ENCODE measurements at regions not wholly inside any gene's neighbourhood (a gene's known extent, or its start where the extent isn't known, plus 50 kb on each side); places are given as distances from the start of the nearest gene placed in this dataset.

- DNase-seq (ENCODE audit: low read depth, low spot score) (no peak), FAIRE-seq (no peak), ATAC-seq (no peak)
- POLR2A ChIA-PET, result no interaction called here
- intact Hi-C loops (cut with micrococcal nuclease; ENCODE audit: unreplicated experiment) (no loop called here), in situ Hi-C loops (cut with MboI) (no loop called here)
- no TSS peak for BruUV-seq (replicated peaks)
- no peaks in the 10 kb centered on the region for H3K4me1 ChIP-seq (ENCODE audit: control insufficient read depth, insufficient read depth, low read length)
- SMC1A ChIA-PET (ENCODE audit: uncharacterized antibody, unreplicated experiment), result no interaction called here
- H3K27ac ChIP-seq (ENCODE audit: control insufficient read depth, insufficient read depth), result no peak overlapping the region
- RAD21 ChIA-PET (ENCODE audit: unreplicated experiment), result no interaction called here
- 23% methylated on average over 2 of the region's 2 CpGs for WGBS (ENCODE audit: insufficient coverage, insufficient replicate concordance, low lambda C conversion rate, missing lambda C conversion rate)
- H3K4me3 ChIP-seq, result no peak overlapping the region
- H3K4me2 ChIP-seq (ENCODE audit: control insufficient read depth, insufficient read depth), result no peak overlapping the region
- H3K36me3 ChIP-seq (ENCODE audit: control insufficient read depth in 2 of 2, insufficient read depth in 2 of 2, low read length in 1 of 2), result no peaks in the 10 kb centered on the region
- no peak overlapping the region for H3K9ac ChIP-seq (ENCODE audit: control insufficient read depth, insufficient read depth, low read length)
- no peaks in the 10 kb centered on the region for H3K79me2 ChIP-seq (ENCODE audit: control insufficient read depth, insufficient read depth, low read length)
- H3K27me3 ChIP-seq (replicated peaks in 1 of 2; ENCODE audit: control insufficient read depth in 2 of 2, insufficient read depth in 2 of 2, low read length in 1 of 2), result peaks cover 0 to 5% of the 10 kb centered on the region in 2 experiments; a peak in 1 of 4 replicates
- H3K9me3 ChIP-seq (replicated peaks; ENCODE audit: control insufficient read depth, insufficient read depth, low read length), result no peaks in the 10 kb centered on the region; the same call in 2 of the 3 replicates
- CTCF ChIA-PET, result no interaction called here
- H2AFZ ChIP-seq (ENCODE audit: control insufficient read depth, low read depth, low read length), result no peak overlapping the region
- no peaks in the 10 kb centered on the region for H4K20me1 ChIP-seq (ENCODE audit: control insufficient read depth, insufficient read depth)
- TF ChIP-seq ZBTB40 (IDR thresholded peaks at IDR 0.05; ENCODE audit: borderline replicate concordance) (no peak), SKIL (IDR thresholded peaks at IDR 0.05; ENCODE audit: low read depth, poor library complexity, severe bottlenecking) (no peak), SMARCA5 (IDR thresholded peaks at IDR 0.05) (no peak), IRF3 (IDR thresholded peaks at IDR 0.05) (no peak), NBN (IDR thresholded peaks at IDR 0.05) (no peak), RBBP5 (conservative IDR thresholded peaks at IDR 0.05) (no peak), ZBTB33 (IDR thresholded peaks at IDR 0.05) (no peak), BHLHE40 (IDR thresholded peaks at IDR 0.05; ENCODE audit: borderline replicate concordance in 1 of 2, low read depth in 2 of 2, low read length in 1 of 2) (no peak), ATF2 (IDR thresholded peaks at IDR 0.05; ENCODE audit: low read length) (no peak), MTA2 (IDR thresholded peaks at IDR 0.05; ENCODE audit: low read depth) (no peak), FOXK2 (IDR thresholded peaks at IDR 0.05) (no peak), PAX5 (IDR thresholded peaks at IDR 0.05; ENCODE audit: borderline replicate concordance, low read depth, low read length) (no peak), POLR2AphosphoS5 (IDR thresholded peaks at IDR 0.05; ENCODE audit: low read length) (no peak), CHD1 (IDR thresholded peaks at IDR 0.05; ENCODE audit: low read depth, low read length) (no peak), BCL11A (IDR thresholded peaks at IDR 0.05; ENCODE audit: low read depth, low read length) (no peak), SIX5 (IDR thresholded peaks at IDR 0.05; ENCODE audit: low read depth, low read length, severe bottlenecking) (no peak)
Measured at GRCh38 chr5:135163964-135164363, 129.9 kb upstream of the PITX1 start.
